GM23338 (cell line): ENCODE measurements at regions not wholly inside any gene's neighbourhood (a gene's known extent, or its start where the extent isn't known, plus 50 kb on each side); places are given as distances from the start of the nearest gene placed in this dataset.

Source experiments
- ATAC-seq: fragments of 200-7000 bp; cut with Tn5 transposase; 3 replicates; pipeline ENCODE4 v1.9.1; 2020
- DNase-seq: peaks from one replicate; pipeline ENCODE4 v3.0.0-alpha.2; 2015; ENCODE audit warnings: low spot score
- H2AFZ ChIP-seq: fragments of 200-600 bp; sonication (generic); 2 replicates; pipeline ENCODE4 v1.8.0; 2016; ENCODE audit warnings: antibody characterized with exemption, mild to moderate bottlenecking, moderate library complexity
- H3F3A ChIP-seq: fragments of 200-600 bp; sonication (generic); replicated peaks from 2 replicates; pipeline ENCODE4 v1.8.0; 2017; ENCODE audit warnings: antibody characterized with exemption, mixed run types, low read depth
- H3K27ac ChIP-seq: fragments of 200-600 bp; sonication (generic); 2 replicates; pipeline ENCODE4 v1.6.1; 2016; ENCODE audit warnings: low read depth
- H3K27me3 ChIP-seq: fragments of 200-600 bp; sonication (generic); 2 replicates; pipeline ENCODE4 v1.8.0; 2016; ENCODE audit warnings: mild to moderate bottlenecking, mixed run types, moderate library complexity; ENCODE audit not compliant: insufficient read depth
- H3K36me3 ChIP-seq: fragments of 200-600 bp; sonication (generic); 2 replicates; pipeline ENCODE4 v1.8.0; 2016; ENCODE audit warnings: mild to moderate bottlenecking; ENCODE audit not compliant: insufficient read depth
- H3K4me1 ChIP-seq: fragments of 200-600 bp; sonication (generic); 2 replicates; pipeline ENCODE4 v1.8.0; 2016; ENCODE audit warnings: mild to moderate bottlenecking, moderate library complexity; ENCODE audit not compliant: insufficient read depth
- H3K4me2 ChIP-seq: fragments of 200-600 bp; sonication (generic); 2 replicates; pipeline ENCODE4 v1.7.1; 2017; ENCODE audit warnings: mixed run types
- H3K4me3 ChIP-seq: fragments of 200-600 bp; sonication (generic); 2 replicates; pipeline ENCODE4 v1.6.1; 2016; ENCODE audit warnings: mixed run types
- H3K79me2 ChIP-seq: fragments of 200-600 bp; sonication (generic); replicated peaks from 2 replicates; pipeline ENCODE4 v1.8.0; 2017; ENCODE audit warnings: mild to moderate bottlenecking; ENCODE audit not compliant: insufficient read depth
- H3K9me2 ChIP-seq: fragments of 200-600 bp; sonication (generic); 2 replicates; pipeline ENCODE4 v1.8.0; 2017; ENCODE audit not compliant: insufficient read depth
- H4K20me1 ChIP-seq: fragments of 200-600 bp; sonication (generic); replicated peaks from 2 replicates; pipeline ENCODE4 v1.8.0; 2017; ENCODE audit warnings: mild to moderate bottlenecking; ENCODE audit not compliant: insufficient read depth
- H3K27ac Mint-ChIP-seq: 2 replicates; pipeline ENCODE4 v1.8.0; 2020; ENCODE audit warnings: inconsistent platforms, mild to moderate bottlenecking, moderate library complexity, mixed read lengths
- H3K27me3 Mint-ChIP-seq: 3 replicates; pipeline ENCODE4 v1.8.0; 2022; ENCODE audit warnings: low read depth, mild to moderate bottlenecking, moderate library complexity, mixed read lengths, inconsistent platforms; ENCODE audit not compliant: insufficient read depth, poor library complexity
- H3K36me3 Mint-ChIP-seq: 3 replicates; pipeline ENCODE4 v1.8.0; 2021; ENCODE audit warnings: low read depth, mild to moderate bottlenecking, inconsistent platforms, moderate library complexity, mixed read lengths
- H3K4me1 Mint-ChIP-seq: 3 replicates; pipeline ENCODE4 v1.8.0; 2020; ENCODE audit warnings: mild to moderate bottlenecking, inconsistent platforms, mixed read lengths
- H3K4me3 Mint-ChIP-seq: 3 replicates; pipeline ENCODE4 v1.8.0; 2021; ENCODE audit warnings: moderate library complexity, mild to moderate bottlenecking, inconsistent platforms, mixed read lengths
- H3K9me3 Mint-ChIP-seq: 3 replicates; pipeline ENCODE4 v1.8.0; 2020; ENCODE audit warnings: moderate library complexity, mild to moderate bottlenecking, inconsistent platforms, mixed read lengths
- EZH2 ChIP-seq: fragments of 200-600 bp; sonication (generic); IDR thresholded peaks from one replicate; pipeline ENCODE4 v1.8.0; 2017; ENCODE audit warnings: antibody characterized with exemption, mild to moderate bottlenecking, low read depth; ENCODE audit not compliant: unreplicated experiment
- EZH2phosphoT487 ChIP-seq: fragments of 200-600 bp; sonication (generic); IDR thresholded peaks from one replicate; pipeline ENCODE4 v1.8.1; 2018; ENCODE audit warnings: antibody characterized with exemption; ENCODE audit not compliant: unreplicated experiment
- NANOG ChIP-seq: IDR thresholded peaks from 2 replicates; pipeline ENCODE4 v1.6.1; 2016; ENCODE audit warnings: antibody characterized with exemption, borderline replicate concordance
- ZNF114 ChIP-seq: fragments of 250-450 bp; sonication (Bioruptor Pico); IDR thresholded peaks from 2 replicates; pipeline ENCODE4 v1.5.0; 2020; ENCODE audit warnings: mild to moderate bottlenecking, moderate library complexity
- ZNF331 ChIP-seq: fragments of 250-450 bp; sonication (Bioruptor Pico); IDR thresholded peaks from 2 replicates; pipeline ENCODE4 v1.5.0; 2020; ENCODE audit warnings: low read depth, mild to moderate bottlenecking, moderate library complexity
- TF ChIP-seq, protein P1 (sequence below): fragments of 250-450 bp; sonication (Bioruptor Pico); IDR thresholded peaks from 2 replicates; pipeline ENCODE4 v1.5.0; 2020; ENCODE audit warnings: mild to moderate bottlenecking, moderate library complexity
- TF ChIP-seq, protein P2 (sequence below): IDR thresholded peaks from one replicate; pipeline ENCODE4 v1.6.1; 2018; ENCODE audit warnings: antibody characterized with exemption; ENCODE audit not compliant: unreplicated experiment

DNA sequence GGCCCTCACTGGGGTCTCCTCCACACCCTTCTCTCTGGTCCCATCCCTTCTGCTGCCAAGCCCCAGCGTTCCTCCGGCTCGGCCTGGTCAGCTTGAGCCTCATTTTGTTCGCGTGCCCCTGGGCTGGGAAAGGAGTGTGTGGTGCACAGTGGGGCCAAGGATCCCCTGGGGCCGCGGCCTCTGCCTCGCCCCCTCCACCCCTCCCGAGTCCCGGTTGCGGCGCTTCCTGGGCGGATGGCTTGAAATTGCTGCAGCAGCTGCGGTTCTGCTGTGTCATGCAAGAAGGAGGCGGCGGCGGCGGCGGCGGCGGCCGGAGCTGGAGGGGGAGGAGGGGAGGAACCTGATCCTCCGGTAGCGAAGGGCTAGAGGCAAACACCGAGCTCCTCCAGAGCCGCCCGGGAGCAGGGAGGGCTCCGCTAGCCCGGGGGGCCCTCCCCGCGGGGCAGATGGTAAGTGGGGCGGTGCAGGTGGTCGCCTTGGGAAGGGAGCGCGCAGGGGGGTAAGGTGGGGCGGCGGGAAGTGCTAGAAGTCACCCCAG is 217.8 kb upstream of the MKLN1 start (continued):
- TF ChIP-seq, protein P1, sequence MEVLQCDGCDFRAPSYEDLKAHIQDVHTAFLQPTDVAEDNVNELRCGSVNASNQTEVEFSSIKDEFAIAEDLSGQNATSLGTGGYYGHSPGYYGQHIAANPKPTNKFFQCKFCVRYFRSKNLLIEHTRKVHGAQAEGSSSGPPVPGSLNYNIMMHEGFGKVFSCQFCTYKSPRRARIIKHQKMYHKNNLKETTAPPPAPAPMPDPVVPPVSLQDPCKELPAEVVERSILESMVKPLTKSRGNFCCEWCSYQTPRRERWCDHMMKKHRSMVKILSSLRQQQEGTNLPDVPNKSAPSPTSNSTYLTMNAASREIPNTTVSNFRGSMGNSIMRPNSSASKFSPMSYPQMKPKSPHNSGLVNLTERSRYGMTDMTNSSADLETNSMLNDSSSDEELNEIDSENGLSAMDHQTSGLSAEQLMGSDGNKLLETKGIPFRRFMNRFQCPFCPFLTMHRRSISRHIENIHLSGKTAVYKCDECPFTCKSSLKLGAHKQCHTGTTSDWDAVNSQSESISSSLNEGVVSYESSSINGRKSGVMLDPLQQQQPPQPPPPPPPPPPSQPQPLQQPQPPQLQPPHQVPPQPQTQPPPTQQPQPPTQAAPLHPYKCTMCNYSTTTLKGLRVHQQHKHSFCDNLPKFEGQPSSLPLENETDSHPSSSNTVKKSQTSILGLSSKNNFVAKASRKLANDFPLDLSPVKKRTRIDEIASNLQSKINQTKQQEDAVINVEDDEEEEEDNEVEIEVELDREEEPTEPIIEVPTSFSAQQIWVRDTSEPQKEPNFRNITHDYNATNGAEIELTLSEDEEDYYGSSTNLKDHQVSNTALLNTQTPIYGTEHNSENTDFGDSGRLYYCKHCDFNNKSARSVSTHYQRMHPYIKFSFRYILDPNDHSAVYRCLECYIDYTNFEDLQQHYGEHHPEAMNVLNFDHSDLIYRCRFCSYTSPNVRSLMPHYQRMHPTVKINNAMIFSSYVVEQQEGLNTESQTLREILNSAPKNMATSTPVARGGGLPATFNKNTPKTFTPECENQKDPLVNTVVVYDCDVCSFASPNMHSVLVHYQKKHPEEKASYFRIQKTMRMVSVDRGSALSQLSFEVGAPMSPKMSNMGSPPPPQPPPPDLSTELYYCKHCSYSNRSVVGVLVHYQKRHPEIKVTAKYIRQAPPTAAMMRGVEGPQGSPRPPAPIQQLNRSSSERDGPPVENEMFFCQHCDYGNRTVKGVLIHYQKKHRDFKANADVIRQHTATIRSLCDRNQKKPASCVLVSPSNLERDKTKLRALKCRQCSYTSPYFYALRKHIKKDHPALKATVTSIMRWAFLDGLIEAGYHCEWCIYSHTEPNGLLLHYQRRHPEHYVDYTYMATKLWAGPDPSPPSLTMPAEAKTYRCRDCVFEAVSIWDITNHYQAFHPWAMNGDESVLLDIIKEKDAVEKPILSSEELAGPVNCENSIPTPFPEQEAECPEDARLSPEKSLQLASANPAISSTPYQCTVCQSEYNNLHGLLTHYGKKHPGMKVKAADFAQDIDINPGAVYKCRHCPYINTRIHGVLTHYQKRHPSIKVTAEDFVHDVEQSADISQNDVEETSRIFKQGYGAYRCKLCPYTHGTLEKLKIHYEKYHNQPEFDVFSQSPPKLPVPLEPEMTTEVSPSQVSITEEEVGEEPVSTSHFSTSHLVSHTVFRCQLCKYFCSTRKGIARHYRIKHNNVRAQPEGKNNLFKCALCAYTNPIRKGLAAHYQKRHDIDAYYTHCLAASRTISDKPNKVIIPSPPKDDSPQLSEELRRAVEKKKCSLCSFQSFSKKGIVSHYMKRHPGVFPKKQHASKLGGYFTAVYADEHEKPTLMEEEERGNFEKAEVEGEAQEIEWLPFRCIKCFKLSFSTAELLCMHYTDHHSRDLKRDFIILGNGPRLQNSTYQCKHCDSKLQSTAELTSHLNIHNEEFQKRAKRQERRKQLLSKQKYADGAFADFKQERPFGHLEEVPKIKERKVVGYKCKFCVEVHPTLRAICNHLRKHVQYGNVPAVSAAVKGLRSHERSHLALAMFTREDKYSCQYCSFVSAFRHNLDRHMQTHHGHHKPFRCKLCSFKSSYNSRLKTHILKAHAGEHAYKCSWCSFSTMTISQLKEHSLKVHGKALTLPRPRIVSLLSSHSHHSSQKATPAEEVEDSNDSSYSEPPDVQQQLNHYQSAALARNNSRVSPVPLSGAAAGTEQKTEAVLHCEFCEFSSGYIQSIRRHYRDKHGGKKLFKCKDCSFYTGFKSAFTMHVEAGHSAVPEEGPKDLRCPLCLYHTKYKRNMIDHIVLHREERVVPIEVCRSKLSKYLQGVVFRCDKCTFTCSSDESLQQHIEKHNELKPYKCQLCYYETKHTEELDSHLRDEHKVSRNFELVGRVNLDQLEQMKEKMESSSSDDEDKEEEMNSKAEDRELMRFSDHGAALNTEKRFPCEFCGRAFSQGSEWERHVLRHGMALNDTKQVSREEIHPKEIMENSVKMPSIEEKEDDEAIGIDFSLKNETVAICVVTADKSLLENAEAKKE (CRISPR knock-in tag) = no peak

DNA sequence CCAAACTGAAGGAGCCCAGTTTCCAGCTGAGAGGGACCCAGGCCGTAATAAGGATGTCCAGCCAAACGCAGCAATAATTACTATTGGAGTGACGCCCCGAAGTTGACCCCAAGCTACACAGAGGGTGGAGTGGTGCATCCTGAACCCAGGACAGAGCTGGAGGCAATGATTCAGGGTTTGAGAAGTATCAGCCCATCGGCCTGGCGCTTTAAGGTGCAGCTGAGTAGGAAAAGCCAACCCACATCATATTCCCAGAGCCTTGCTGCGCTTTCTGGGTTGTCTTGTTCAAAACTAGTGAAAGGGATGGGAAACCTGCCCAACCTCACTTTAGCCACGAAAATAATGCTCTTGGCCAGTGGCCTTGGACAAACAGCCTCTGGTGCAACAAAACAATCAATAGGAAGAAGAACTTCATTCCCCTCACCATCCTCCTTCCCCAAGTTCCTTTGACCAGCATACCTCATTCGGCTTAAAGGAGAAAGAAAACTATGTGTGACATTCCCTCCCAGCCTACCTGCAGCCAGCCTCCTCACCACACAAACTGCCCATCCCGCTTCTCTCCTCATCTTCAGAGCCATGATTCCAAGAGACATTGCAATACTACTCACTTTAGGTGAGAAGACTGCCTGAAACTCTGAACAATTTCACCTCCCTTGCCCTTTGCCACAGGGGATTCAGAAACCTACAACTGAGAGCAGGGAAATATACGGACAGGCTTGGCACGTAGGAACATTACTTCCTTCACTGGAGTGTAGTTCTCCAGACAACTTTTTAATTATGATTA is 217.2 kb upstream of the MKLN1 start:
- peaks cover 14% of the 10 kb centered on the region for H3K79me2 ChIP-seq
- peak overlapping the region; percentile 91 for H3K4me3 Mint-ChIP-seq
- H3K9me3 Mint-ChIP-seq = no peaks in the 10 kb centered on the region; the same call in 2 of the 3 replicates
- DNase-seq (peak; percentile 69), ATAC-seq (peak; percentile 14)
- peaks cover 18% of the 10 kb centered on the region for H3K27me3 Mint-ChIP-seq
- H3K36me3 ChIP-seq = no peaks in the 10 kb centered on the region
- peak overlapping the region; percentile 87 for H3K4me3 ChIP-seq
- H4K20me1 ChIP-seq = no peaks in the 10 kb centered on the region
- H3K27me3 ChIP-seq = peaks cover 10% of the 10 kb centered on the region
- H3K36me3 Mint-ChIP-seq = no peaks in the 10 kb centered on the region
- peak overlapping the region; percentile 82; the same call in 1 of the 2 replicates for H2AFZ ChIP-seq
- peaks cover 27% of the 10 kb centered on the region for H3K4me1 ChIP-seq
- H3K27ac ChIP-seq = peak overlapping the region; percentile 8
- peak overlapping the region; percentile 96 for H3K27ac Mint-ChIP-seq
- H3K9me2 ChIP-seq = 0 out of 2 replicates have a peak, but pooled peaks cover 3% of the 10 kb centered on the region
- peaks cover 34% of the 10 kb centered on the region for H3K4me1 Mint-ChIP-seq
- H3K4me2 ChIP-seq = peak overlapping the region; percentile 99
- H3F3A ChIP-seq = no peaks in the 10 kb centered on the region
- TF ChIP-seq EZH2phosphoT487 = no peak
- TF ChIP-seq, protein P2, sequence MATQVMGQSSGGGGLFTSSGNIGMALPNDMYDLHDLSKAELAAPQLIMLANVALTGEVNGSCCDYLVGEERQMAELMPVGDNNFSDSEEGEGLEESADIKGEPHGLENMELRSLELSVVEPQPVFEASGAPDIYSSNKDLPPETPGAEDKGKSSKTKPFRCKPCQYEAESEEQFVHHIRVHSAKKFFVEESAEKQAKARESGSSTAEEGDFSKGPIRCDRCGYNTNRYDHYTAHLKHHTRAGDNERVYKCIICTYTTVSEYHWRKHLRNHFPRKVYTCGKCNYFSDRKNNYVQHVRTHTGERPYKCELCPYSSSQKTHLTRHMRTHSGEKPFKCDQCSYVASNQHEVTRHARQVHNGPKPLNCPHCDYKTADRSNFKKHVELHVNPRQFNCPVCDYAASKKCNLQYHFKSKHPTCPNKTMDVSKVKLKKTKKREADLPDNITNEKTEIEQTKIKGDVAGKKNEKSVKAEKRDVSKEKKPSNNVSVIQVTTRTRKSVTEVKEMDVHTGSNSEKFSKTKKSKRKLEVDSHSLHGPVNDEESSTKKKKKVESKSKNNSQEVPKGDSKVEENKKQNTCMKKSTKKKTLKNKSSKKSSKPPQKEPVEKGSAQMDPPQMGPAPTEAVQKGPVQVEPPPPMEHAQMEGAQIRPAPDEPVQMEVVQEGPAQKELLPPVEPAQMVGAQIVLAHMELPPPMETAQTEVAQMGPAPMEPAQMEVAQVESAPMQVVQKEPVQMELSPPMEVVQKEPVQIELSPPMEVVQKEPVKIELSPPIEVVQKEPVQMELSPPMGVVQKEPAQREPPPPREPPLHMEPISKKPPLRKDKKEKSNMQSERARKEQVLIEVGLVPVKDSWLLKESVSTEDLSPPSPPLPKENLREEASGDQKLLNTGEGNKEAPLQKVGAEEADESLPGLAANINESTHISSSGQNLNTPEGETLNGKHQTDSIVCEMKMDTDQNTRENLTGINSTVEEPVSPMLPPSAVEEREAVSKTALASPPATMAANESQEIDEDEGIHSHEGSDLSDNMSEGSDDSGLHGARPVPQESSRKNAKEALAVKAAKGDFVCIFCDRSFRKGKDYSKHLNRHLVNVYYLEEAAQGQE = no peak
- no peak for TF ChIP-seq ZNF331
- no peak for TF ChIP-seq ZNF114
- no peak for TF ChIP-seq EZH2
- no peak for TF ChIP-seq NANOG
